Loucy (cell line): ENCODE measurements at regions not wholly inside any gene's neighbourhood (a gene's known extent, or its start where the extent isn't known, plus 50 kb on each side); places are given as distances from the start of the nearest gene placed in this dataset.

ENCODE experiments used
- CTCF ChIP-seq: fragments of 200-600 bp; sonication (generic); conservative IDR thresholded peaks from 2 replicates; pipeline ENCODE4 v1.5.1; 2014; ENCODE audit warnings: mild to moderate bottlenecking, antibody characterized with exemption, low read length
- EZH2phosphoT487 ChIP-seq: fragments of 200-600 bp; IDR thresholded peaks from 2 replicates; pipeline ENCODE4 v1.6.1; 2018; ENCODE audit warnings: antibody characterized with exemption, mild to moderate bottlenecking, moderate library complexity, borderline replicate concordance

GRCh38 chr3:80705290-80705689 lies 937.5 kb upstream of the ROBO1 start:
- TF ChIP-seq CTCF (no peak), EZH2phosphoT487 (no peak)
